NCI-H526 treated with DMSO at 0.1 percent for 48 hours (cell line): ENCODE measurements at regions not wholly inside any gene's neighbourhood (a gene's known extent, or its start where the extent isn't known, plus 50 kb on each side); places are given as distances from the start of the nearest gene placed in this dataset.
"Not testable (repeated sequence)": the region's sequence is repeated elsewhere in the genome, so short reads cannot be mapped to it uniquely, and the experiment has no call there.

Experiments
- DNase-seq: peaks from one replicate; lab custom pipeline; 2025; lab: John Stamatoyannopoulos, UW

DNA sequence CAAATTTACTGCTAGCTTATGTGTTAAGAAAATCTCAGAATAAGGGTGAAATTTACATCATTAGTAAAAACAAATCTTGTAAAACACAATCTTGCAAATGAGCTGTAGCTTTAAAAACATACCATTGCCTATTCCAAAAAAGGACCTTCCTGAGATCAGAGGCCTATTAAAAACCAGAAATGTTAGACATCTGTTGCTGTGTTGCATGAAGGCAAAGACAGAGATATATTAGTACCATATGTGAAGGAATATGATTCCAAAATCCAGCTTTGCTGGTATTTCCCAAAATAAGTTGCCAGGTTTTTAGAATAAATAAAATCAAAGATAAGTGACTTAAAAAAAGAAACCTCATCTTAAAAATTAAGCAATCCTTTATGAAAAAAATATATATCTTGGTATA, 504.1 kb upstream of the CDIN1 start:
- no peak for DNase-seq

DNA sequence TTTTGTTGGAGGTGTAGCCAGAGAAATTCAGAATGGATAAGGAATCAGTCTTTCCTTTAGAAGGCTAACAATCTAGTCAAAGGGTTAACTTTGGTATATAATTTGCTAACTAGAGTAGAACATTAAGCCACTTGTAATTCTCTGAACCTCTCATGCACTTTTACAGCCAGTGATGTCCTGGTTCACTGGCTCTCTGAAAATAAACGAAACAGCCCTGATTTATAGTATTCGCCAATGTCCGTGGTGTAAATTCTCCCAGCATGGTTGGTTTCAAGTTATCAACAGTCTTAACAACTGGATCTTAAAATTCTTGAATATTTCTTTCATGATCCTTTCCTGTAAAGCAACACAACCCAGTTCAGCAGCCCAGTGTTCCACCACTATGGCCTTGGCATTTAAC, 500.4 kb upstream of the CDIN1 start:
- DNase-seq = no peak

GRCh38 chr15:36080759-36081158, 498.7 kb upstream of the CDIN1 start:
- no peak for DNase-seq

GRCh38 chr15:36090286-36090946, 489.0 kb upstream of the CDIN1 start:
- DNase-seq = no peak

GRCh38 chr15:36106640-36107335, 472.6 kb upstream of the CDIN1 start:
- DNase-seq = no peak

GRCh38 chr15:36108541-36108940, 470.9 kb upstream of the CDIN1 start:
- no peak for DNase-seq

DNA sequence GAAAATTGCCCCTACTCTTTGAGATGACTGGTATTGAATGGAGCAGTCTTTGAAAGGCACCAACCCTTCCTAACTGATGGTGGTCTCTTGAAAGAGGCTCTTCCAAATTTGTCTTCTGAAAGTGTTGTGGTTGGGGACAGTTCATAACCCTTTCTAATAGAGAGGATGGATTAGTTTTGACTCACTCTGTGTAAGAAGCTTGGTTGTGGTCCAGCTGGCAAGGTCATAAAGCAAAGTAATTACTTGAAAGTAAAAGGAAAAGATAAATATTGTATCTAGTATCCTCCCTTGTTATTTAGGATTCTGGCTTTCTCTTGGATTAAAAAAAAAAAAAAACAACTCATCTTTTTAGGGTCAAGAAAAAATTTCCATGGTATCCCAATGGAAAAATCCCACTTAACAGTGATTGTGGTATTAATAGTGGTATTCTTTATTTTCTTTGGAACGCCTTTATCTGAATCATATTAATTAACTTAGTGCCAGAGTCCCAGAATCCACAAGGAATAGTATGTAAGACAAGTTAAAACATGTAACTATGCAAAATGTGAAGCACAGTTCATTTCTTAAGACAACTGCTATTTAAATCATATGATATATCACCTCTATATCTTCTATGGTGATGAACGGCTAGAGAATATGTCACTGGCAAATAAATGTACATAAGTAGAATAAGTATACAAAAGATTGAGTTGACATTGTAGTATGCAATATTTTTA, 469.3 kb upstream of the CDIN1 start:
- no peak for DNase-seq

DNA sequence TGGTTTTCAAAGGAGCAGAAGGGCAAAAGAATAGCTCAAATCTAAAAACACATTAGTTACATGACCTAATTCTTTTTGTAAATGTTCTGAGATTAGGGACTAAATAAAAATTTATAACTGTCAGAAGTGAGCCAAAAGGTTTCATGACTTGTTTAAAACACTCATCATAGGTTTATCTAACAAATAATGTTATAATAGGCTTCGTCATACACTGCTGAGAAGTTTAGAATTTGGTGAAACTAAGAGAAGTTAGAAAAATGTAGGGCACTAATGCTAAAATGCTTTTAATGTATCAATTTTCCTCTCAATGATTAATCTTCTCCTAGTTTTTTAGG, 468.8 kb upstream of the CDIN1 start:
- no peak for DNase-seq

- DNase-seq = no peak
These were observed 462.1 kb upstream of the CDIN1 start for GRCh38 chr15:36117296-36117787.

GRCh38 chr15:36126194-36126593, 453.2 kb upstream of the CDIN1 start:
- DNase-seq = no peak

- peak; percentile 13 for DNase-seq
These were observed 448.6 kb upstream of the CDIN1 start for GRCh38 chr15:36130641-36131310.

- no peak for DNase-seq
These were observed 445.7 kb upstream of the CDIN1 start for GRCh38 chr15:36133742-36134141.

DNA sequence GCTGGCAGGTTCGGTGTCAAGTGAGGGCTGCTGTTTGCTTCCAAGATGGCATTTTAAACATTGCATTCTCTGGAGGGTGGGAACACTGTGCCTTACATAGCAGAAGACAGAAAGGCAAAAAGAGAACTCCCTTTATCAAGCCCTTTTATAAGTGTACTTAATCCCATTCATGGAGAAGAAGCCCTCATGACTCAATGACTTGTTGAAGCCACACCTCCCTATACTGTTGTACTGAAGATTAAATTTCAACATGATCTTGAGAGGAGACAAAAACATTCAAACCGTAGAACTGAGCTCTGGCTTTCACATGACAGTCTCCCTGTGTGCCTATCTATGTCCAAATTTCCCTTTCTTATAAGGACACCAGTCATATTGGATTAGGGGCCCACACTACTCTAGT, 443.4 kb upstream of the CDIN1 start:
- no peak for DNase-seq

GRCh38 chr15:36152936-36153335, 426.5 kb upstream of the CDIN1 start:
- no peak for DNase-seq

DNA sequence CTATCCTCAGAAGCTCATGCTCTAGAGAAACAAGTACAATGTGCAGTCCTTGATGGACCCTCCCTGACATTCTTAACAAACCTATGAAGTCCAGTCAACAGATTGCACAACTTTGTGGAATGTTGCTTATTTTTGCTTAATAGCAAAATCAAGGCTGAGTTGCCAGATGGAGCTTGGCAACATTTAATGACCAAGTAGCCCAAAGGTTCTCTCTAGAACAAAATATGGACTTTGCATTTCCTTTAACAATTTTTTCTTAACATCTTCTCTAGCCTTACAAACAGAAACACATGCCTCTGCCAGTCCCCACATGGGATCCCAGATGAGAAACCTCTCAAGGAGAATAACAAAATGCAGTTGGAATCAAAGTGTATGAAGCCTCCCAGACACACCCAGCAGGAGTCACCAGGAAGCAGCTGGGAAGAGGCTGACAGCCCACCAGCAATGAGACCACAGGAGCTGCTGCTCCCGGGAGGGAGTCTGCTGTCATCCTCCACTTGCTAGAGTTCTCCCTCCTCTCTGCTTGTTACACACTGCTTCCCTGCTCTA, 422.5 kb upstream of the CDIN1 start:
- DNase-seq = no peak

DNA sequence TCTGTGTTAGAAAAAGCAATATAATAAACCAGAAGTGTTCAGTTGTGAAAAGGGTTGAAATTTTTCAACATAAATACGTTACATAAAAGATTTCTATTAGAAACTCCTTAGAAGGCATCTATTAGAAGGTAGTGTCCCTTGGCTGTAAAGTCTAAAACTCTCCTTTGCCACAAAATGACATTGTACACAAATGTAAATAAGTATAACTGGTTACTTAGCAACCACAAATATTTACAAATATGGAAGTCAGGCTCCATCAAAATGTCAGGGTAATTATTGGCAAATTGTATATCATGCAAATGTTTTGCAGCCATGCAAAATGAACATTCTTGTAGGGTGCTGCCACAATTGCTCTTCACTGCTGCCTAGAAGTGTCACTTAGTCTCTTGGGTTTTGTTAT, 419.1 kb upstream of the CDIN1 start:
- peak; percentile 83 for DNase-seq

DNA sequence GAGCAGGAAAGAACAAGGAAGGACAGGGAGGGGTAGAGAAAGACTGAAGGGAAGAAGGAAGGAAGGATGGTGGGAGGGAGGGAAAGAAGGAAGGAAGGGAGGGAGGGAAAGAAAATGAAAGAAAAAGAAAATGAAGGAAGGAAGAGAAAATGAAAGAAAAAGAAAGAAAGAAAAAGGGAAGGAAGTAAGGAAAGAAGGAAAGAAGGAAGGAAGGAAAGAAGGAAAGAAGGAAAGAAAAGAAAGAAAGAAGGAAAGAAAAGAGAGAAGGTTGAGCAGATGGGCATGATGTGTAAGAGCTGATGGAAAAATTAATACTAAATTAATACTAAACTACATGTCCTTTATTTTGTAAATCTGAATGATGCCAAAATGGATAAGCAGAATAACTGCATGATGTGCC, 418.3 kb upstream of the CDIN1 start:
- DNase-seq = no peak

GRCh38 chr15:36161771-36162212, 417.6 kb upstream of the CDIN1 start:
- no peak for DNase-seq

GRCh38 chr15:36163983-36164382, 415.4 kb upstream of the CDIN1 start:
- not testable (repeated sequence) for DNase-seq

DNA sequence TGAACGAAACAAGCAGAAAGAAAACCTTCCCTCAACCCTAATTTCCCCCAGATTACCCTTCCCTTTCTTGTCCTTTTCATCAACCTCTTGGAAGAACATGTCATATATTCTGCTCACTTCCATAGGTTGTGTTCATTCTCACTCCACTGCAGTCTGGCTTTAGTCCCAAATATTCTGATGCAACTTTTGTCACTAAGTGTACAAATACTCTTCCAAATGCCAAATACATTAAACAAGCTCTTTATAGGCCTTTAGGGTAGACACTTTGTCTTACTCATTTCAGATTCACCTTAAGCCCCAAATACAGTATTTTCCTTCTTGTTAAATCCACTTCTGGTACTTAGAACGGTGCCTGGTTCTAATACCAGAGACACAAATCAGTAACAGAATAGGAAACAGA, 406.5 kb upstream of the CDIN1 start:
- no peak for DNase-seq

- DNase-seq = no peak
These were observed 404.2 kb upstream of the CDIN1 start for GRCh38 chr15:36175186-36175740.

GRCh38 chr15:36175741-36176291, 403.6 kb upstream of the CDIN1 start:
- no peak for DNase-seq
